ENCODE measurements at regions not wholly inside any gene's neighbourhood (a gene's known extent, or its start where the extent isn't known, plus 50 kb on each side); places are given as distances from the start of the nearest gene placed in this dataset.
A peak's percentile ranks its signal among the peaks of the same experiment; 100 is the strongest.

DNA sequence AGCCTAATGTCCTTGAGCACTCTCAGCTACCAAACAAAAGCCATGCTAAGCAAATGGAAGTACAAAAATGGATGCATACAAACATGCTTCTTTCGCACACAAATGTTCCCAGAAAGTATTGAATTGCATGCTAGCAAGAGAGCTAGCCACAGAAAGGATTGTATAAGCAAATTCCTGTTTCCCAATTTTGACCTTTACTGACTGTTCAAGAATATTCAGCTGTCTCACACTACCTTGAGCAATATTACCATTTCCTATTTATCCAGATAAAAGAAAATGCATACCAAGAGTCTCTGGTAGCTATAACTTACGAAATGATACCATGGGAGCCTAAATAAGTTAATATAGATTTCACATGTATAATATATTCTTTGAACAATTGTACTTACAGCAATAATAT is 264.6 kb downstream of the TMEM167A start:
- DNase-seq: no peak

- DNase-seq: no peak
These were observed 265.7 kb downstream of the TMEM167A start for GRCh38 chr5:82811490-82811889.

GRCh38 chr5:82809420-82810143 is 267.6 kb downstream of the TMEM167A start:
- no peak for DNase-seq

- DNase-seq: no peak
These were observed 268.2 kb downstream of the TMEM167A start for GRCh38 chr5:82808960-82809359.

GRCh38 chr5:82807021-82807420 is 270.2 kb downstream of the TMEM167A start:
- DNase-seq: no peak

DNA sequence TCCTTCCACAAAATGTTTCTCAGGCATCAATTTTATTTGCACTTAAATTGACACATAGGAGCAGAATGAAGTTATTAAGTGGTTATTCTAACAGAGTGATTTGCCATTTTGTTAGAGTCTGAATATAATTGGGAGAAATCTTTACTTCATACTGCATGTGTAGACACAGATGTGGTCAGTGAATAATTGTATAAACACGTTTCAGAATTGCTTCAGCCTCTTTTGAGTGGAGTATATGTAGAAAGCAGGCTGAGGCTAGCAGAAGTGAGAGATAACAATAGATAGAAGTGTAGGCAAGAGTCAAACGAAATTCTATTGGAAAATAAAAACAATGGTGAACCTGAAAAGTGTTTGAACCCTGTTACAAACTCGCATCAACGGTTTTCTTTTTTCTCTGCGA is 270.7 kb downstream of the TMEM167A start:
- no peak for DNase-seq

DNA sequence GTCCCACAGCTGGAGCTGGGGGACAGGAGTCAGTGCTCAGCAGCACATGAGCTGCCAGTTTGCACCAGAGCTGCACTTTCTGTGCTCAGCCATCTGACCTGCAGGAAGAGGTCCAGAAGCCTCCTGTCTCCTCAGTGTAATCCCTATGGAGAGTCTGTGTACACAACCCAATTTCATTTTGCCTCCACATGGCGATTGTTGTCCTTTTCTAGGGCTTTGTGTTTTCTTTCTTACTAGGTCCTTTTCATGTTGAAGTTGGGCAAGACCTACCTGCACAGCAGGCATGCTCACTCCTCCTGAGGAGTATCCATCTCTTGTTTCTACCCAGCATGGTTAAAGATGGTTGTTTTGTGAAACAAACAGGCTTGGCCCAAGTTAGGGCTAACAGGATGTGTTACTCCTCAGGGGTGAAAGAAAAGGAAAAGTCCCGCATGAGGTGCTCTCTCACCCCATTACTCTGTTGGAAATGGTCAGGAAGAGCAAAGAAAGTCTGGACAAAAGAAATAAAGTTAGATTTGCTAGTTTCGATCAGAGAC is 273.0 kb downstream of the TMEM167A start:
- no peak for DNase-seq

DNA sequence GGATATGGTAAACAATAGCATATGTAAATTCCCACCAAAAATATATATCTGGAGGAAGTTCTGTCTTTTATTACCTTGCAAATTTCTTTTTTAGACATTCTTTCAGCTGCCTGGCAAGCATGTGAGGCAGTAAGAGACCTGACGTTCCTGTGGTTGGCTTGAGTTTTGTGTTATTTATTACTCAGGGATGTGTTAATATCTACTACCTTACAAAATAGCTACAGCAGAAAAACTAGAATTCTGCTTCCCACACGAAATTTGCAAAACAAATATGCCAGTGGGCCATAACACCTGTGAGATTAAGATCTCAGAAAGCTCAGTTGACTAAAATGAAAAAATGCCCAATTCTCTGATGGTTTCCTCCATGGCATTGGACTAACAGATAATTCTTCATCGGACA is 274.2 kb downstream of the TMEM167A start:
- no peak for DNase-seq

- no peak for DNase-seq
These were observed 276.4 kb downstream of the TMEM167A start for GRCh38 chr5:82800826-82801225.

DNA sequence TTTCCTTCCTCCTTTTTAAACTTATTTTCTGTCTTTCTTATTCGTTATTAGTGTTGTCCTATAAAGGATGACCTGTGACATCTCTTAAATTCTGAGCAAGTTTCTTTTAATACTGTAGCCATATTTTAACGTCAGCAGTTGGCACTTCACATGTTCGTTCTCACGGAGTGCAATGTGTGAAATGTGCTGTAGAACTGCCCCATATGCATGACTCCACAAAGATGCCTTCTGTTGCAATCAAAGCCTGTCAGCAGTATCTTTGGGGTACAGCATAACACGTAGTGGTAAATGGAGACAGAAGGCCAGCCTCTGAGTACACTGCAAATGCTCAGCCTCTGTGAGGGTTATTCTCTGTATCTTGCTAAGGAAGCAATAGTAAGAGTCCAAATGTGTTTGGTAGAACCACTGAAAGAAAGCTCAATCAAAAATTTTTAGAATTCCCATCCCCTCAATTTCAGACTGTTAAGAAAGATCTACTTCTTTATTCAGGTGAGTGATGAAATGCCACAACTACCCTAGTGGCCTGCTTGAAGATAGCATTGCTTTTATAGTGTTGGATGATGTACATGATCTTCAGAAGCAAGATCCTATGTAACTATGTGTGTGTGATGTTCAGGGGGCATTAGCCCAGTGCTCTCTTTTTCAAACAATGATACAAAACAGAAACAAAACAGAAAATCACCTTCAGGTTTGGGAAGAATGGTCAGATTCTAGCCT is 277.7 kb downstream of the TMEM167A start:
- DNase-seq: no peak

- DNase-seq: no peak
These were observed 278.5 kb downstream of the TMEM167A start for GRCh38 chr5:82798676-82799075.

GRCh38 chr5:82796643-82797416 is 280.4 kb downstream of the TMEM167A start:
- no peak for DNase-seq

GRCh38 chr5:82794876-82795275 is 282.3 kb downstream of the TMEM167A start:
- no peak for DNase-seq

DNA sequence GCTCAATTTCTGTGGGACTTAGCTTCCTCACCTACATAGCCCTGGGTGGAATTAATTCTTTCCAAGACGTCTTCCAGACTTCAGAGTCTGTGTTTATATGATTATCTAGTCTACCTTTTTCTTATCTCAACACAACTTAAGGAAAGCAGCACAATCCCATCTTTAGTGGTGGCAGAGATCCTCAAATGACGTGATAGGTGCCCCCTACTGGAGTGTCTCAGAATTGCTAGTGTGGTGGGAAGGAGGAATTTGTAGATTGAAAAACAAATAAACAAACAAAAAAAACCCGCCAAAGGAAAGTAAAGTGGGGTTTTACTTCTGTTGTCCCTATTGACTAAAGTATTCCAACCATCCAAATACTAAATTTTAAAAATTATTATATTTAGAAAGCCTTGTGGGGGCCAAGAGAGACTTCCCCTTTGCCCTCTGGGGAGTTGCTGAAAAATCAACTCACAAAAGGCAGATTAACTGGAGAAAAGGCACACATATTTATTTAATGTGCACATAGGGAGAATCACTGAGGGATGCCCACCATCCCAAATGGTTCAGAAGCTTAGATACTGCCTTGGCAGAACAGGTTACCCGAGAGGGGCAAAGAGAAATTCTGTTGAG is 283.3 kb downstream of the TMEM167A start:
- DNase-seq: peak in 15 of 56 donors; percentile 0 to 20 (median 4)

DNA sequence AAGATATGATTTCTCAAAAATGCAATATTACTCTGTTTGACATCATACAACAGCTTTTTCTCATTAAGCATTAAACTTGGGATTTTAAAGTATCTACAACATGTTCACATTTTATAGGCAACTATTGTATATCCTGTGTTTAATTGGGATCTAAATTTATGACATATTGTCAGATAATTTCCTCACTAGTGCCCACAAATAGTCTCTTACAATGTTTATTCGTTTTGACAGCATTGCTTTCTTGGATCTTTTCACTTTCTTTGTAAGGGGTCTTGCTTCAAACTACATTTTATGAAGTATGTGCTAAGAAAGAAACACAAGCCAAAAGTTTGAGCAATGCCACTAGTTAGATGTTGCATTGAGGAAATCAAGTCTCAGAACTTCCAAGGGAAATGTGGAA is 285.1 kb downstream of the TMEM167A start:
- no peak for DNase-seq

- no peak for DNase-seq
These were observed 288.1 kb downstream of the TMEM167A start for GRCh38 chr5:82789095-82789494.

- no peak for DNase-seq
These were observed 290.4 kb downstream of the TMEM167A start for GRCh38 chr5:82786748-82787147.

DNA sequence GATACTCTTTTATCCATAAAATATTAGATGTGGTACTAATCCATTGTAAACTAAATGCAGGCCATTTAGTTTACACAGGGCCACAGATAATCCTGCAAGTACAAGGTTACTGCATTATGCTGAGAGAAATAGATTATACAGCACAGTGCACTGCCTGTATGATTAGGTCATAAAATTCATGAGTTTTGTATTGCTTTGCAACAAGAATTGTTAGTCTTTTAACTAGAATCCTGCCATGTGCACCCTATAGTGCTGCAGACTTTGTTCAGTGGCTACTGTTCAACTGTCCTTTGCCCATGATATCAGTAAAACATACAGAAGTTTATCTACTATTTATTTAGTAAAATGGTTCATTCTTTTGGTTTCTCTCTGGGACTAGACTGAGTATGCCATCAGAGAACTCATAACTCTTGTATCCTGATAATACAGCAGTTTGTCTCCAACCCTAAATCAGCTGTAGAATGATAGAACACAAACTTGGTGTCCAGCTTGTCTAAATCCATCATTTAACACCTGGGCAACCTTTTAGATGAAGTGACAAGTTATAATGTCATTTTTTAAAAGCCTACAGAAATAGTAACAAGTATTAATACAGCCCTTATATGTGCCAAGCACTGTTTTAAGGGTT is 291.2 kb downstream of the TMEM167A start:
- no peak for DNase-seq

DNA sequence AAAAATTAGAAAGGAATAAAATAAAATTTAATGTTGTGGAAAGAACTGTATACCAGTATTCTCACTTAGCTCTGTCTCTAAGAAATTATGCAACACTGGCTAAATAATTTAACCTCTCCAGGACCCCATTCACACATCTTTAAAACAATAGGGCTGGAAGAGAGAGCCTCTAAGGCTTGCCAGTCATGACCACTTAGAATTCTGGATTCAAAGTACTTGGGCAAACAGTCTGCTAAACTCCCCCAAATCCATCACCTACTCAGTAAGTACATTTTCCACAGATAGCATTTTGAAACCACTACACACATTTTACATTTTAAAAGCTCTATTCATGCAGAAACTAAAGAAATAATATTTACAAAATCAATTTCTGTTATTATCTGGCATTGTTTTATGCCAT is 291.7 kb downstream of the TMEM167A start:
- no peak for DNase-seq

DNA sequence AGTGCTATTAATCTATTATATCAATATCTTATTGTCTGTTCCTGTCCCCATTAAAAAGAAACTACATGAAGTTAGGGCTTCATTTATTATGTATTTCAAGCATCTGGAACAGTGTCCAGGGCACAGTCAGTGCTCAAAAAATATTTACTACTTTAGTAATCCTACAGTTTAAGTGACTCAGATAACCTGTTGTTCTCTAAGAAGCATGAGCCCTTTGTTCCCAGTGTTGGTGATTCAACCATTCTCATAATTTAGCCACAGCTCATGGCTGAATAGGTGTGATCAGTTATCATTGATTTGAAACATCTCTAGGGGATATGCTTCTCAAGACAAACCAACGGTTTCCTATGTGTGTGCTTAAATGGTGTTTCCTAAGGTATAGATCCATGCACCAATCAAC is 292.7 kb downstream of the TMEM167A start:
- DNase-seq: no peak

- no peak for DNase-seq
These were observed 300.1 kb downstream of the TMEM167A start for GRCh38 chr5:82777106-82777505.
